Peyer's patch (tissue), 4 donors: ENCODE measurements at regions not wholly inside any gene's neighbourhood (a gene's known extent, or its start where the extent isn't known, plus 50 kb on each side); places are given as distances from the start of the nearest gene placed in this dataset.

Experiments used
- CTCF ChIP-seq, 6 experiments: fragments of 450-650 bp in 4 of 6; fragments of 200-600 bp in 2 of 6; sonication (generic) in 1 of 6; IDR thresholded peaks; one replicate each; pipeline ENCODE4 v1.5.1; 2017 to 2019; ENCODE audit warnings: antibody characterized with exemption in 6 of 6, mild to moderate bottlenecking in 3 of 6, moderate library complexity in 1 of 6
- POLR2A ChIP-seq, 2 donors: fragments of 450-650 bp; IDR thresholded peaks; one replicate each; pipeline ENCODE4 v1.5.1; 2017; ENCODE audit warnings: antibody characterized with exemption in 2 of 2, mild to moderate bottlenecking in 2 of 2, moderate library complexity in 2 of 2

- TF ChIP-seq CTCF (IDR thresholded peaks at IDR 0.05) = no peak
- TF ChIP-seq POLR2A (IDR thresholded peaks at IDR 0.05) = no peak
Observed at GRCh38 chr11:89660234-89660633, 49.9 kb upstream of the TRIM77 start.
